ENCODE measurements at regions not wholly inside any gene's neighbourhood (a gene's known extent, or its start where the extent isn't known, plus 50 kb on each side); places are given as distances from the start of the nearest gene placed in this dataset.

GRCh38 chr16:77002644-77003043, 188.3 kb upstream of the MON1B start:
- no peaks in the 10 kb centered on the region for H3K27me3 ChIP-seq (ENCODE audit: insufficient read depth, low read length)
- H3K9ac ChIP-seq (ENCODE audit: low read depth, low read length) = no peak overlapping the region
- no peak overlapping the region for H3K4me3 ChIP-seq (ENCODE audit: low read length)
- no peaks in the 10 kb centered on the region for H3K9me3 ChIP-seq (ENCODE audit: insufficient read depth, low read depth, low read length)
- no peak overlapping the region for H3K27ac ChIP-seq (ENCODE audit: low read length)
- no peaks in the 10 kb centered on the region for H3K4me1 ChIP-seq (ENCODE audit: insufficient read depth, low read length)
- no peaks in the 10 kb centered on the region for H3K36me3 ChIP-seq (ENCODE audit: insufficient read depth, low read depth, low read length)

- Histone ChIP-seq H3K9ac (ENCODE audit: low read depth, low read length) (no peak overlapping the region), H3K4me1 (ENCODE audit: insufficient read depth, low read length) (no peaks in the 10 kb centered on the region)
These were observed 181.5 kb upstream of the MON1B start for GRCh38 chr16:77009453-77009852.

GRCh38 chr16:77014441-77014840, 176.5 kb upstream of the MON1B start:
- Histone ChIP-seq H3K9ac (ENCODE audit: low read depth, low read length) (no peak overlapping the region), H3K27ac (ENCODE audit: low read length) (no peak overlapping the region), H3K9me3 (ENCODE audit: insufficient read depth, low read depth, low read length) (no peaks in the 10 kb centered on the region; the same call in 1 of the 2 replicates), H3K27me3 (ENCODE audit: insufficient read depth, low read length) (no peaks in the 10 kb centered on the region), H3K4me3 (ENCODE audit: low read length) (no peak overlapping the region), H3K4me1 (ENCODE audit: insufficient read depth, low read length) (no peaks in the 10 kb centered on the region), H3K36me3 (ENCODE audit: insufficient read depth, low read depth, low read length) (no peaks in the 10 kb centered on the region)

More at GRCh38 chr16:77009453-77009852, 181.5 kb upstream of the MON1B start:
- Histone ChIP-seq H3K27me3 (ENCODE audit: insufficient read depth, low read length) (no peaks in the 10 kb centered on the region), H3K9me3 (ENCODE audit: insufficient read depth, low read depth, low read length) (no peaks in the 10 kb centered on the region; the same call in 1 of the 2 replicates), H3K27ac (ENCODE audit: low read length) (no peak overlapping the region), H3K36me3 (ENCODE audit: insufficient read depth, low read depth, low read length) (no peaks in the 10 kb centered on the region), H3K4me3 (ENCODE audit: low read length) (no peak overlapping the region)

GRCh38 chr16:77030600-77030999, 160.4 kb upstream of the MON1B start:
- H3K27ac ChIP-seq (ENCODE audit: low read length) = no peak overlapping the region
- no peaks in the 10 kb centered on the region for H3K9me3 ChIP-seq (ENCODE audit: insufficient read depth, low read depth, low read length)
- H3K9ac ChIP-seq (ENCODE audit: low read depth, low read length) = no peak overlapping the region
- no peaks in the 10 kb centered on the region; the same call in 1 of the 2 replicates for H3K4me1 ChIP-seq (ENCODE audit: insufficient read depth, low read length)
- H3K36me3 ChIP-seq (ENCODE audit: insufficient read depth, low read depth, low read length) = no peaks in the 10 kb centered on the region
- H3K4me3 ChIP-seq (ENCODE audit: low read length) = no peak overlapping the region
- H3K27me3 ChIP-seq (ENCODE audit: insufficient read depth, low read length) = no peaks in the 10 kb centered on the region

GRCh38 chr16:77033516-77033915, 157.5 kb upstream of the MON1B start:
- Histone ChIP-seq H3K27me3 (ENCODE audit: insufficient read depth, low read length) (no peaks in the 10 kb centered on the region), H3K9me3 (ENCODE audit: insufficient read depth, low read depth, low read length) (no peaks in the 10 kb centered on the region), H3K4me3 (ENCODE audit: low read length) (no peak overlapping the region)

GRCh38 chr16:77035361-77035760, 155.6 kb upstream of the MON1B start:
- H3K27me3 ChIP-seq (ENCODE audit: insufficient read depth, low read length) = no peaks in the 10 kb centered on the region
- H3K4me3 ChIP-seq (ENCODE audit: low read length) = no peak overlapping the region
- no peaks in the 10 kb centered on the region; the same call in none of the 2 replicates for H3K4me1 ChIP-seq (ENCODE audit: insufficient read depth, low read length)
- H3K9ac ChIP-seq (ENCODE audit: low read depth, low read length) = no peak overlapping the region
- H3K36me3 ChIP-seq (ENCODE audit: insufficient read depth, low read depth, low read length) = no peaks in the 10 kb centered on the region
- no peak overlapping the region for H3K27ac ChIP-seq (ENCODE audit: low read length)
- no peaks in the 10 kb centered on the region for H3K9me3 ChIP-seq (ENCODE audit: insufficient read depth, low read depth, low read length)

More at GRCh38 chr16:77033516-77033915, 157.5 kb upstream of the MON1B start:
- no peak overlapping the region for H3K27ac ChIP-seq (ENCODE audit: low read length)
- no peaks in the 10 kb centered on the region; the same call in 1 of the 2 replicates for H3K4me1 ChIP-seq (ENCODE audit: insufficient read depth, low read length)
- H3K36me3 ChIP-seq (ENCODE audit: insufficient read depth, low read depth, low read length) = no peaks in the 10 kb centered on the region
- H3K9ac ChIP-seq (ENCODE audit: low read depth, low read length) = no peak overlapping the region

- Histone ChIP-seq H3K27me3 (ENCODE audit: insufficient read depth, low read length) (no peaks in the 10 kb centered on the region), H3K9me3 (ENCODE audit: insufficient read depth, low read depth, low read length) (no peaks in the 10 kb centered on the region), H3K4me3 (ENCODE audit: low read length) (no peak overlapping the region), H3K4me1 (ENCODE audit: insufficient read depth, low read length) (no peaks in the 10 kb centered on the region; the same call in 1 of the 2 replicates), H3K27ac (ENCODE audit: low read length) (no peak overlapping the region), H3K36me3 (ENCODE audit: insufficient read depth, low read depth, low read length) (no peaks in the 10 kb centered on the region), H3K9ac (ENCODE audit: low read depth, low read length) (no peak overlapping the region)
These were observed 153.2 kb upstream of the MON1B start for GRCh38 chr16:77037696-77038347.

- no peak overlapping the region for H3K9ac ChIP-seq (ENCODE audit: low read depth, low read length)
- no peaks in the 10 kb centered on the region for H3K9me3 ChIP-seq (ENCODE audit: insufficient read depth, low read depth, low read length)
- H3K4me1 ChIP-seq (ENCODE audit: insufficient read depth, low read length) = no peaks in the 10 kb centered on the region; the same call in 1 of the 2 replicates
- no peak overlapping the region for H3K27ac ChIP-seq (ENCODE audit: low read length)
- no peak overlapping the region for H3K4me3 ChIP-seq (ENCODE audit: low read length)
- no peaks in the 10 kb centered on the region for H3K27me3 ChIP-seq (ENCODE audit: insufficient read depth, low read length)
- H3K36me3 ChIP-seq (ENCODE audit: insufficient read depth, low read depth, low read length) = no peaks in the 10 kb centered on the region
These were observed 149.5 kb upstream of the MON1B start for GRCh38 chr16:77041468-77041867.

- Histone ChIP-seq H3K36me3 (ENCODE audit: insufficient read depth, low read depth, low read length) (no peaks in the 10 kb centered on the region), H3K4me1 (ENCODE audit: insufficient read depth, low read length) (no peaks in the 10 kb centered on the region; the same call in 1 of the 2 replicates), H3K27ac (ENCODE audit: low read length) (no peak overlapping the region), H3K9ac (ENCODE audit: low read depth, low read length) (no peak overlapping the region), H3K27me3 (ENCODE audit: insufficient read depth, low read length) (no peaks in the 10 kb centered on the region), H3K4me3 (ENCODE audit: low read length) (no peak overlapping the region), H3K9me3 (ENCODE audit: insufficient read depth, low read depth, low read length) (no peaks in the 10 kb centered on the region)
These were observed 147.9 kb upstream of the MON1B start for GRCh38 chr16:77043076-77043475.

- no peak overlapping the region for H3K9ac ChIP-seq (ENCODE audit: low read depth, low read length)
- no peak overlapping the region for H3K27ac ChIP-seq (ENCODE audit: low read length)
- H3K9me3 ChIP-seq (ENCODE audit: insufficient read depth, low read depth, low read length) = no peaks in the 10 kb centered on the region
- H3K27me3 ChIP-seq (ENCODE audit: insufficient read depth, low read length) = no peaks in the 10 kb centered on the region
- H3K36me3 ChIP-seq (ENCODE audit: insufficient read depth, low read depth, low read length) = no peaks in the 10 kb centered on the region
- no peaks in the 10 kb centered on the region for H3K4me1 ChIP-seq (ENCODE audit: insufficient read depth, low read length)
- H3K4me3 ChIP-seq (ENCODE audit: low read length) = no peak overlapping the region
These were observed 144.8 kb upstream of the MON1B start for GRCh38 chr16:77046206-77046605.

GRCh38 chr16:77048085-77048484, 142.9 kb upstream of the MON1B start:
- H3K4me1 ChIP-seq (ENCODE audit: insufficient read depth, low read length) = no peaks in the 10 kb centered on the region
- no peaks in the 10 kb centered on the region for H3K9me3 ChIP-seq (ENCODE audit: insufficient read depth, low read depth, low read length)
- no peak overlapping the region for H3K9ac ChIP-seq (ENCODE audit: low read depth, low read length)
- H3K27ac ChIP-seq (ENCODE audit: low read length) = no peak overlapping the region
- no peaks in the 10 kb centered on the region for H3K27me3 ChIP-seq (ENCODE audit: insufficient read depth, low read length)
- H3K4me3 ChIP-seq (ENCODE audit: low read length) = no peak overlapping the region
- no peaks in the 10 kb centered on the region for H3K36me3 ChIP-seq (ENCODE audit: insufficient read depth, low read depth, low read length)

- Histone ChIP-seq H3K36me3 (ENCODE audit: insufficient read depth, low read depth, low read length) (no peaks in the 10 kb centered on the region), H3K9me3 (ENCODE audit: insufficient read depth, low read depth, low read length) (no peaks in the 10 kb centered on the region)
These were observed 141.4 kb upstream of the MON1B start for GRCh38 chr16:77049577-77049976.

More at GRCh38 chr16:77049577-77049976, 141.4 kb upstream of the MON1B start:
- Histone ChIP-seq H3K4me3 (ENCODE audit: low read length) (no peak overlapping the region), H3K27ac (ENCODE audit: low read length) (no peak overlapping the region), H3K4me1 (ENCODE audit: insufficient read depth, low read length) (no peaks in the 10 kb centered on the region), H3K27me3 (ENCODE audit: insufficient read depth, low read length) (no peaks in the 10 kb centered on the region), H3K9ac (ENCODE audit: low read depth, low read length) (no peak overlapping the region)

Data from iPS-20b (cell line).